HG03139 (cell line): ENCODE measurements at regions not wholly inside any gene's neighbourhood (a gene's known extent, or its start where the extent isn't known, plus 50 kb on each side); places are given as distances from the start of the nearest gene placed in this dataset.
"Not testable (repeated sequence)": the region's sequence is repeated elsewhere in the genome, so short reads cannot be mapped to it uniquely, and the experiment has no call there.

ENCODE experiments used
- ATAC-seq: cut with Tn5 transposase; IDR thresholded peaks from one replicate; pipeline ENCODE4 v1.9.1; 2021; ENCODE audit not compliant: unreplicated experiment

GRCh38 chr16:63461248-63461841, 1425.1 kb upstream of the CDH8 start:
- no peak for ATAC-seq

DNA sequence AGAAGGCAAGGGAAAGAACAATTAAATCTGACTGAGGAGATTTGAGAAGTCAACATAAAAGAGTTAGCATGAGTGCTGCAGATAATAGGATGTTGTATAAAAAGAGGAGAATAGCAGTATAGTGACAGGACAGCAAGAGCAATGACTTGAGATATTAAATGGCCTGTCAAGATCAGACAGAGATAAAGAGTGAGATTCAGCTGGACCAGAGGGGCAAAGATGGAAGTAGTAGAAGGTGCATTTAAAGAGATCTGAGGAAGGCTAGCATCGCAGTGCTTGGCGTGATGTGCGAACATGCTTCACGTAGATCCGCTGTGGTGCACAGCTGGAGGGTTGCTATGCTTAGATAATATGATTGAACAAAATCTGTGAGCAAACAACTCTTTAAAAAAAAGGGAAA, 1422.6 kb upstream of the CDH8 start:
- ATAC-seq: no peak

- ATAC-seq: no peak
Measured at GRCh38 chr16:63457869-63458268, 1421.6 kb upstream of the CDH8 start.

GRCh38 chr16:63453261-63453660, 1417.0 kb upstream of the CDH8 start:
- ATAC-seq: no peak

- ATAC-seq: no peak
Measured at GRCh38 chr16:63447121-63447520, 1410.9 kb upstream of the CDH8 start.

GRCh38 chr16:63442246-63442645, 1406.0 kb upstream of the CDH8 start:
- ATAC-seq: no peak

DNA sequence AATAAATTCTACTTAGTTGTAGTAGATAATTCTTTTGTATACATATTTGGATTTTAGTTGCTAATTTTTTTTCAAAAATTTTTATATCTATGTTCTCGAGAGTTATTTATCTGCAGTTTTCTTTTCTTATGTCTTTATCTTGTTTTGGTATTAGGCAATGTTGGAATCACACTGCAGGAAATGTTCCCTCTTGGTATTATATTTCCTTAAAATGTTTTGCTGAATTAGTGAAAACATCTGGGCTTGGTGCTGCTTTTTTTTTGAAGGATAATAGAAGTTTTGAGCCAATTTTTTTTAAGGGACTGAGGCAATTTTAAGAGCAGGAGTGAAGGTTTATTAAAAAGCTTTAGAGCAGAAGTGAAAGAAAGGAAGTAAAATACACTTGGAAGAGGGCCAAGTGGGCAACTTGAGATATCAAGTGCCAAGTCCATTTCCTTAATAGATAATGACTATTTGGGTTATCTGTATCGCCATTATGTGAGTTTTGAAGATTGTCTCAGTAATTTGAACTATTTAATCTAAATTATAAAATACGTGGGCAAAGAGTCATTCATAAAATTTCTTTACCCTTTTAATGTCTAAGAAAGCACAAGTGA, 1390.1 kb upstream of the CDH8 start:
- ATAC-seq: no peak

DNA sequence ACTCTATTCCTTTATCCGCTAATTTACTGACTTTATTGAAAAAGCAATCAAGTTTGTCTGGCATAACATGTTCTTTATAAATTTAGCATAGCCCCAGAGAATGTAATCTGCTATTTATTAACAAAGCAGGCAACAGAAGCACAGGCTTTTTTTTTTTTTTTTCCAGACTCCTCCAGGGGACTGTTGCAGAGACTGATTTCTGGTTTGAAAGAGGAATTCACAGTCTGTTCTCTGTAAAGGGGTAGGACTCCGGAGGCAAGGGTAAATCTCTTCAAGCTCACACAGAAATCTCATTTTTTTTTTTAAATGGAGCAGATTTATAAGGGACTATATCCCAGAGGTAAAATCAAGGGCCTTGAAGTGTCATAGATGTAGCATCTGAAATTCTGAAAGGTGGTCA, 1386.5 kb upstream of the CDH8 start:
- no peak for ATAC-seq

GRCh38 chr16:63416712-63417111, 1380.5 kb upstream of the CDH8 start:
- ATAC-seq: no peak

GRCh38 chr16:63415014-63415413, 1378.8 kb upstream of the CDH8 start:
- ATAC-seq: no peak

DNA sequence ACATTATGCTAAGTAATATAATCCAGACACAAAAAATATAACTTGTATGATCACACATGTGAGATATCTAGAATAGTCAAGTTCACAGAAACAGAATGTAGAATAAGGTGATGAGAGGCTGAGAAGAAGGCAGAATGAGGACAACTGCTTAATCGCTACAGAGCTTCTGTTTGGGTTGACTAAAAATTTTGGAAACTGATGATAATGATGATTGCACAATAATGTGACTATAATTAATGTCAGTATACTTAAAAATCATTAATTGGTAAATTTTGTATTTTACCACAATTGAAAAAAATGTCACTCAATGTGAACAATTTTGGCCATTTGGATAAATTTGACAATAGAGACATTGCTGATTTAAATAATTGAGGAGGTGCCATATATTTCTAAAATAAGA, 1374.4 kb upstream of the CDH8 start:
- ATAC-seq: no peak

GRCh38 chr16:63403792-63404191, 1367.6 kb upstream of the CDH8 start:
- no peak for ATAC-seq

- ATAC-seq: not testable (repeated sequence)
Measured at GRCh38 chr16:63388277-63388676, 1352.0 kb upstream of the CDH8 start.

DNA sequence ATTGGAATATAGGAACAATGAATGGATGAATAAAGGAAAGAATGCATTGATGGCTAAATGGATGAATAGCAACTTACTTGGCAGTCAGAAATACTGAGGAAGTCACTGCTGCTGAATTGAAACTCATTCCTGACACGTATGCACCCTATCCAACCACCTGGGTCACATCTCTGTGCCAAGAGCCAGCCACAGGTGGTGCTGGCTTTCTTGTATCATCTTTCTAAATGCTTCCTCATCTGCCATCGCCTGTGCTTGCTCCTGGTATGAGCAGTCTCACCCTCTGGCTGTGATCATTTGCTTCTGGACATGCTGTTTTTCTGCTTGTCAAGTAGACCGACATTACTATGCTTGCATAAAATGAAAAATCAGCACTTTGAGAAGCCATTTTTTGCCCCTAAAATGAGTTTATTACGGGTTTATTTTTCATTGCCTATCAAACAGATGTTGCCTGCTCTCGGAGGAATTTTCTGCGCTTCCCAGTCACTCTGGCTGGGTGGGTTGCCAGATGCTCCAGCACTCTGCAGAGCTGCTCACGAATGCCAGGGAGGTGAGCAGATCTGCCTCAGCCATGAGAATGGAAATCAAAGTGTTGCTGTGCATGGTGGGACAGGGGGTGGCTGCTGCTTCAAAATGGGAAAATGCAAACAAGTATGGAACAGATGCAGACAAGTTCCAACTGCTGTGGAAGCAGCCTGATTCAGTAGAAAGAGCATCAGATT, 1349.6 kb upstream of the CDH8 start:
- ATAC-seq: no peak

GRCh38 chr16:63373744-63374143, 1337.5 kb upstream of the CDH8 start:
- ATAC-seq: no peak

GRCh38 chr16:63372815-63373214, 1336.6 kb upstream of the CDH8 start:
- no peak for ATAC-seq

DNA sequence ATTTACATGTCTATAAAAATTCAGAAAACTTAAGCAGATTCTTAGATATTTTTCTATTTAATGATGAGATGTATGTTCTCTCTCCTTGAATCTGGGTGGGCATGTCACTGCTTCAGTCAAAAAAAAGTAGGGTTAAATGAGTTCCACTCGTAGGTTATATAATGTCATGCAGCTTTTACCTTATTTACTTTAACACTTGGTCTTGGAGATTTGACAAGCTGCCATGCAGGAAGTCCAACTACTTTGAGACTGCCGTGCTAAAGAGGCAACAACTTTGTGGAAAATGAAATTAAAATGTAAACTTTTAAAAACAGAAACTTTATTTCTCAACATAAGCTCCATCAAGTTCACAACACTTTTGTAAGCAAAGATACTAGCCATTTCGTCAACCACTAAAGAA, 1336.0 kb upstream of the CDH8 start:
- ATAC-seq: no peak

- ATAC-seq: no peak
Measured at GRCh38 chr16:63365649-63366304, 1329.5 kb upstream of the CDH8 start.

DNA sequence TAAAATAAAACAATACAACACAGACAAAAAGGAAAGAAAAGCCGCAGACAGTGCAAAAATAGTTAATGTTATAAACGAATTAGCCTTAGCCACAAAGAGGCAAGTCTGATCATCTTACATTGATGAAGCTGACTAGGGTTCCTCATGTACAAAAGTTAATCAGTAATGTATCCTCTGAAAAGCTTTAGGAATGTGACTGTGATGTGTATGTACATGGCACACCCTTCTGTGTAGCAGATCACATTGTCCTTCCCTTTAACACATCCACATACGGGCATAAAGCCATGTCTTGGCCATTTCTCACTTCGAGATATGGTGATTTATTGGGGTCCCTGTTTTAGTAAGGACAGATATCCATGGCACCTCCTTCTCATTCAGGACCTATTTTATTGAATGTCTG, 1327.5 kb upstream of the CDH8 start:
- no peak for ATAC-seq

GRCh38 chr16:63361032-63361624, 1324.9 kb upstream of the CDH8 start:
- peak; percentile 65 for ATAC-seq

GRCh38 chr16:63349961-63350360, 1313.7 kb upstream of the CDH8 start:
- ATAC-seq: no peak

- no peak for ATAC-seq
Measured at GRCh38 chr16:63346000-63346399, 1309.8 kb upstream of the CDH8 start.
